ENCODE measurements at regions not wholly inside any gene's neighbourhood (a gene's known extent, or its start where the extent isn't known, plus 50 kb on each side); places are given as distances from the start of the nearest gene placed in this dataset.

GRCh38 chr3:178181784-178182183 lies 354.5 kb upstream of the KCNMB2 start:
- no peak overlapping the region for H3K4me3 Mint-ChIP-seq
- H3K9me3 Mint-ChIP-seq: peaks cover 0 to 5% (median 0%) of the 10 kb centered on the region in 7 donors
- H3K27me3 Mint-ChIP-seq: no peaks in the 10 kb centered on the region
- DNase-seq (no peak), ATAC-seq (ENCODE audit: low read depth in 2 of 2) (no peak)
- no peaks in the 10 kb centered on the region for H3K36me3 Mint-ChIP-seq
- H3K27ac Mint-ChIP-seq: no peak overlapping the region
- H3K4me1 Mint-ChIP-seq: no peaks in the 10 kb centered on the region

- DNase-seq (no peak), ATAC-seq (ENCODE audit: low read depth in 2 of 2) (no peak)
- H3K4me1 Mint-ChIP-seq: no peaks in the 10 kb centered on the region
- H3K27me3 Mint-ChIP-seq: peaks cover 0 to 2% (median under 1%) of the 10 kb centered on the region in 3 donors
- no peaks in the 10 kb centered on the region for H3K36me3 Mint-ChIP-seq
- no peak overlapping the region for H3K4me3 Mint-ChIP-seq
- peaks cover 0 to 5% (median 0%) of the 10 kb centered on the region in 7 donors for H3K9me3 Mint-ChIP-seq
- peak overlapping the region in 1 of 6 donors; percentile 77 for H3K27ac Mint-ChIP-seq
Measured at GRCh38 chr3:178182337-178182779, 353.9 kb upstream of the KCNMB2 start.

GRCh38 chr3:178184833-178185232 lies 351.4 kb upstream of the KCNMB2 start:
- DNase-seq: no peak
- H3K27ac Mint-ChIP-seq: no peak overlapping the region
- ATAC-seq (ENCODE audit: low read depth in 2 of 2): no peak
- peaks cover 0 to 5% (median 0%) of the 10 kb centered on the region in 7 donors for H3K9me3 Mint-ChIP-seq
- peaks cover 6 to 9% (median 9%) of the 10 kb centered on the region in 3 donors for H3K27me3 Mint-ChIP-seq
- no peak overlapping the region for H3K4me3 Mint-ChIP-seq
- no peaks in the 10 kb centered on the region for H3K36me3 Mint-ChIP-seq
- no peaks in the 10 kb centered on the region for H3K4me1 Mint-ChIP-seq

- no peak for DNase-seq
- Mint-ChIP-seq H3K4me3 (no peak overlapping the region), H3K27ac (no peak overlapping the region), H3K36me3 (no peaks in the 10 kb centered on the region), H3K27me3 (peaks cover 6 to 9% (median 9%) of the 10 kb centered on the region in 3 donors), H3K9me3 (peaks cover 0 to 5% (median 0%) of the 10 kb centered on the region in 7 donors), H3K4me1 (no peaks in the 10 kb centered on the region)
- no peak for ATAC-seq (ENCODE audit: low read depth in 2 of 2)
Measured at GRCh38 chr3:178186666-178187065, 349.6 kb upstream of the KCNMB2 start.

- Mint-ChIP-seq H3K4me1 (no peaks in the 10 kb centered on the region), H3K27ac (no peak overlapping the region), H3K4me3 (no peak overlapping the region), H3K27me3 (peaks cover 6 to 9% (median 9%) of the 10 kb centered on the region in 3 donors), H3K9me3 (peaks cover 0 to 5% (median 0%) of the 10 kb centered on the region in 7 donors), H3K36me3 (no peaks in the 10 kb centered on the region)
- no peak for DNase-seq
- no peak for ATAC-seq (ENCODE audit: low read depth in 2 of 2)
Measured at GRCh38 chr3:178189854-178190253, 346.4 kb upstream of the KCNMB2 start.

- no peak for DNase-seq
- no peak for ATAC-seq (ENCODE audit: low read depth in 2 of 2)
- no peak overlapping the region for H3K4me3 Mint-ChIP-seq
- no peaks in the 10 kb centered on the region for H3K9me3 Mint-ChIP-seq
- H3K4me1 Mint-ChIP-seq: no peaks in the 10 kb centered on the region
- no peaks in the 10 kb centered on the region for H3K27me3 Mint-ChIP-seq
- H3K27ac Mint-ChIP-seq: no peak overlapping the region
- H3K36me3 Mint-ChIP-seq: no peaks in the 10 kb centered on the region
Measured at GRCh38 chr3:178193846-178194245, 342.4 kb upstream of the KCNMB2 start.

GRCh38 chr3:178194539-178194938 lies 341.7 kb upstream of the KCNMB2 start:
- DNase-seq (no peak), ATAC-seq (ENCODE audit: low read depth in 2 of 2) (no peak)
- Mint-ChIP-seq H3K27me3 (no peaks in the 10 kb centered on the region), H3K36me3 (no peaks in the 10 kb centered on the region), H3K27ac (no peak overlapping the region), H3K9me3 (no peaks in the 10 kb centered on the region), H3K4me1 (no peaks in the 10 kb centered on the region), H3K4me3 (no peak overlapping the region)

GRCh38 chr3:178195824-178196223 lies 340.4 kb upstream of the KCNMB2 start:
- DNase-seq: no peak
- Mint-ChIP-seq H3K27ac (no peak overlapping the region), H3K9me3 (no peaks in the 10 kb centered on the region), H3K4me3 (no peak overlapping the region), H3K4me1 (no peaks in the 10 kb centered on the region), H3K36me3 (no peaks in the 10 kb centered on the region), H3K27me3 (no peaks in the 10 kb centered on the region)
- ATAC-seq (ENCODE audit: low read depth in 2 of 2): no peak

GRCh38 chr3:178198329-178198728 lies 337.9 kb upstream of the KCNMB2 start:
- DNase-seq: no peak
- no peak for ATAC-seq (ENCODE audit: low read depth in 2 of 2)
- Mint-ChIP-seq H3K36me3 (no peaks in the 10 kb centered on the region), H3K4me1 (no peaks in the 10 kb centered on the region), H3K4me3 (no peak overlapping the region), H3K27me3 (no peaks in the 10 kb centered on the region), H3K9me3 (no peaks in the 10 kb centered on the region), H3K27ac (no peak overlapping the region)

- Mint-ChIP-seq H3K27ac (no peak overlapping the region), H3K9me3 (no peaks in the 10 kb centered on the region)
- ATAC-seq (ENCODE audit: low read depth in 2 of 2): no peak
Measured at GRCh38 chr3:178200316-178200715, 335.9 kb upstream of the KCNMB2 start.

GRCh38 chr3:178201714-178202113 lies 334.5 kb upstream of the KCNMB2 start:
- no peaks in the 10 kb centered on the region for H3K27me3 Mint-ChIP-seq
- H3K4me3 Mint-ChIP-seq: no peak overlapping the region
- DNase-seq (no peak), ATAC-seq (ENCODE audit: low read depth in 2 of 2) (no peak)
- no peaks in the 10 kb centered on the region for H3K36me3 Mint-ChIP-seq
- H3K27ac Mint-ChIP-seq: no peak overlapping the region
- no peaks in the 10 kb centered on the region for H3K4me1 Mint-ChIP-seq
- H3K9me3 Mint-ChIP-seq: no peaks in the 10 kb centered on the region

More at GRCh38 chr3:178200316-178200715, 335.9 kb upstream of the KCNMB2 start:
- DNase-seq: no peak
- H3K36me3 Mint-ChIP-seq: no peaks in the 10 kb centered on the region
- H3K4me1 Mint-ChIP-seq: no peaks in the 10 kb centered on the region
- no peak overlapping the region for H3K4me3 Mint-ChIP-seq
- no peaks in the 10 kb centered on the region for H3K27me3 Mint-ChIP-seq

- no peak for ATAC-seq (ENCODE audit: low read depth in 2 of 2)
- no peaks in the 10 kb centered on the region for H3K36me3 Mint-ChIP-seq
- H3K4me3 Mint-ChIP-seq: no peak overlapping the region
- no peaks in the 10 kb centered on the region for H3K9me3 Mint-ChIP-seq
- no peaks in the 10 kb centered on the region for H3K27me3 Mint-ChIP-seq
- no peaks in the 10 kb centered on the region for H3K4me1 Mint-ChIP-seq
- DNase-seq: no peak
- H3K27ac Mint-ChIP-seq: no peak overlapping the region
Measured at GRCh38 chr3:178202194-178202593, 334.0 kb upstream of the KCNMB2 start.

- H3K9me3 Mint-ChIP-seq: no peaks in the 10 kb centered on the region
- ATAC-seq (ENCODE audit: low read depth in 2 of 2): no peak
- DNase-seq: no peak
- no peak overlapping the region for H3K4me3 Mint-ChIP-seq
- no peaks in the 10 kb centered on the region for H3K36me3 Mint-ChIP-seq
- no peak overlapping the region for H3K27ac Mint-ChIP-seq
- no peaks in the 10 kb centered on the region for H3K4me1 Mint-ChIP-seq
- H3K27me3 Mint-ChIP-seq: peaks cover 0 to under 1% (median under 1%) of the 10 kb centered on the region in 3 donors
Measured at GRCh38 chr3:178203165-178203564, 333.1 kb upstream of the KCNMB2 start.

- no peaks in the 10 kb centered on the region for H3K36me3 Mint-ChIP-seq
- H3K4me3 Mint-ChIP-seq: no peak overlapping the region
- H3K27me3 Mint-ChIP-seq: peaks cover 0 to 6% (median 6%) of the 10 kb centered on the region in 3 donors
- no peaks in the 10 kb centered on the region for H3K9me3 Mint-ChIP-seq
- ATAC-seq (ENCODE audit: low read depth in 2 of 2) (no peak), DNase-seq (no peak)
- no peaks in the 10 kb centered on the region for H3K4me1 Mint-ChIP-seq
- H3K27ac Mint-ChIP-seq: no peak overlapping the region
Measured at GRCh38 chr3:178203650-178204049, 332.6 kb upstream of the KCNMB2 start.

GRCh38 chr3:178205740-178206139 lies 330.5 kb upstream of the KCNMB2 start:
- H3K36me3 Mint-ChIP-seq: no peaks in the 10 kb centered on the region
- H3K27me3 Mint-ChIP-seq: peaks cover 0 to 13% (median 8%) of the 10 kb centered on the region in 3 donors
- no peak for ATAC-seq (ENCODE audit: low read depth in 2 of 2)

More at GRCh38 chr3:178205740-178206139, 330.5 kb upstream of the KCNMB2 start:
- Mint-ChIP-seq H3K4me3 (no peak overlapping the region), H3K27ac (no peak overlapping the region), H3K4me1 (no peaks in the 10 kb centered on the region), H3K9me3 (no peaks in the 10 kb centered on the region)
- DNase-seq: no peak

All from naive B cell (primary cell).